IMR-90 (cell line): ENCODE measurements at regions not wholly inside any gene's neighbourhood (a gene's known extent, or its start where the extent isn't known, plus 50 kb on each side); places are given as distances from the start of the nearest gene placed in this dataset.

Source experiments
- ATAC-seq: fragments of 200-7000 bp; cut with Tn5 transposase; 2 replicates; pipeline ENCODE4 v1.9.1; 2020; ENCODE audit warnings: low read depth, mild to moderate bottlenecking, moderate library complexity
- BruUV-seq: library from RNA; stranded (reverse); fragments of 400-500 nt; replicated peaks from 2 replicates; lab custom pipeline; 2021; lab: Mats Ljungman, UMichigan
- CTCF ChIA-PET: fragments of 300-600 bp; formaldehyde crosslinking; extraction: SDS; loops from one replicate; lab custom pipeline; 2021; ENCODE audit warnings: antibody characterized with exemption; lab: Yijun Ruan, JAX
- POLR2A ChIA-PET: fragments of 300-600 bp; sonication (Branson Sonifier 250); formaldehyde crosslinking; loops from one replicate; lab custom pipeline; 2022; ENCODE audit warnings: antibody characterized with exemption; ENCODE audit not compliant: unreplicated experiment; lab: Charles Lee
- DNase-seq: peaks from one replicate; pipeline ENCODE4 v3.0.0; 2013
- H2AFZ ChIP-seq: replicated peaks from 2 replicates; pipeline ENCODE3; 2013; ENCODE audit warnings: low read length, mild to moderate bottlenecking; ENCODE audit not compliant: poor library complexity
- H2AK5ac ChIP-seq: 2 replicates; pipeline ENCODE4 v1.6.1; 2013; ENCODE audit warnings: low read depth, low read length, inconsistent platforms
- H2AK9ac ChIP-seq: replicated peaks from 2 replicates; pipeline ENCODE3; 2013; ENCODE audit warnings: mild to moderate bottlenecking, low read depth, low read length, moderate library complexity; ENCODE audit not compliant: poor library complexity
- H2BK120ac ChIP-seq: 2 replicates; pipeline ENCODE4 v1.6.1; 2013; ENCODE audit warnings: low read depth, low read length, inconsistent platforms
- H2BK15ac ChIP-seq: 3 replicates; pipeline ENCODE4 v1.6.1; 2013; ENCODE audit warnings: low read depth, low read length, inconsistent platforms
- H2BK20ac ChIP-seq: 2 replicates; pipeline ENCODE4 v1.6.1; 2013; ENCODE audit warnings: low read depth, mild to moderate bottlenecking, inconsistent platforms, low read length, moderate library complexity
- H2BK5ac ChIP-seq: 2 replicates; pipeline ENCODE4 v1.6.1; 2013; ENCODE audit warnings: mild to moderate bottlenecking, low read depth, low read length, inconsistent platforms; ENCODE audit not compliant: poor library complexity, severe bottlenecking
- H3K14ac ChIP-seq: replicated peaks from 2 replicates; pipeline ENCODE4 v1.6.1; 2013; ENCODE audit warnings: low read depth, low read length, inconsistent platforms
- H3K18ac ChIP-seq: 2 replicates; pipeline ENCODE4 v1.6.1; 2013; ENCODE audit warnings: low read depth, low read length, control low read depth
- H3K23ac ChIP-seq: 2 replicates; pipeline ENCODE4 v1.6.1; 2013; ENCODE audit warnings: low read depth, low read length, inconsistent platforms
- H3K27ac ChIP-seq: 2 replicates; pipeline ENCODE4 v1.5.1; 2013; ENCODE audit warnings: mild to moderate bottlenecking, control low read depth, low read length; ENCODE audit not compliant: insufficient read depth
- H3K27me3 ChIP-seq: 2 replicates; pipeline ENCODE4 v1.6.1; 2013; ENCODE audit warnings: low read length; ENCODE audit not compliant: control insufficient read depth, insufficient read depth
- H3K36me3 ChIP-seq: 2 replicates; pipeline ENCODE4 v1.6.1; 2013; ENCODE audit warnings: low read length, mixed read lengths; ENCODE audit not compliant: control insufficient read depth, insufficient read depth
- H3K4ac ChIP-seq: 2 replicates; pipeline ENCODE4 v1.6.1; 2013; ENCODE audit warnings: low read depth, low read length, inconsistent platforms
- H3K4me1 ChIP-seq: 2 replicates; pipeline ENCODE4 v1.6.1; 2013; ENCODE audit warnings: low read length, mixed read lengths; ENCODE audit not compliant: control insufficient read depth, insufficient read depth
- H3K4me2 ChIP-seq: 2 replicates; pipeline ENCODE4 v1.6.1; 2013; ENCODE audit warnings: low read depth, mild to moderate bottlenecking, control low read depth, low read length, moderate library complexity
- H3K4me3 ChIP-seq: 2 replicates; pipeline ENCODE4 v1.5.1; 2013; ENCODE audit warnings: low read depth, mild to moderate bottlenecking, control low read depth, low read length, moderate library complexity; ENCODE audit not compliant: insufficient read depth
- H3K56ac ChIP-seq: 2 replicates; pipeline ENCODE4 v1.6.1; 2013; ENCODE audit warnings: low read length, inconsistent platforms; ENCODE audit not compliant: insufficient read depth; ENCODE audit errors: extremely low read depth
- H3K79me1 ChIP-seq, 2 experiments: 2 replicates each; pipeline ENCODE4 v1.6.1; 2013; ENCODE audit warnings: low read length in 2 of 2, inconsistent platforms in 1 of 2, low read depth in 1 of 2
- H3K9ac ChIP-seq: 2 replicates; pipeline ENCODE4 v1.6.1; 2013; ENCODE audit warnings: low read depth, low read length, control low read depth
- H3K9me1 ChIP-seq: 2 replicates; pipeline ENCODE4 v1.6.1; 2013; ENCODE audit warnings: low read length, inconsistent platforms; ENCODE audit not compliant: insufficient read depth
- H3K9me3 ChIP-seq: 2 replicates; pipeline ENCODE4 v1.6.1; 2013; ENCODE audit warnings: low read length; ENCODE audit not compliant: control insufficient read depth, insufficient read depth
- H4K20me1 ChIP-seq: 2 replicates; pipeline ENCODE4 v1.6.1; 2013; ENCODE audit warnings: low read length, inconsistent platforms; ENCODE audit not compliant: insufficient read depth
- H4K5ac ChIP-seq: 2 replicates; pipeline ENCODE4 v1.6.1; 2013; ENCODE audit warnings: mild to moderate bottlenecking, low read depth, low read length, control low read depth
- H4K8ac ChIP-seq, 2 experiments: 2 replicates each; pipeline ENCODE4 v1.6.1; 2013; ENCODE audit warnings: low read depth in 2 of 2, low read length in 2 of 2, control low read depth in 1 of 2, inconsistent platforms in 1 of 2
- H4K91ac ChIP-seq: 2 replicates; pipeline ENCODE4 v1.6.1; 2013; ENCODE audit warnings: low read depth, low read length, inconsistent platforms; ENCODE audit not compliant: insufficient read depth
- MAFK ChIP-seq: IDR thresholded peaks from 2 replicates; pipeline ENCODE4 v1.6.1; 2012; ENCODE audit warnings: low read depth, low read length, improper control_type of control experiment
- MAZ ChIP-seq: IDR thresholded peaks from 2 replicates; pipeline ENCODE4 v1.6.1; 2012; ENCODE audit warnings: low read depth, mild to moderate bottlenecking, low read length, improper control_type of control experiment, moderate library complexity, borderline replicate concordance
- RAD21 ChIP-seq: IDR thresholded peaks from 2 replicates; pipeline ENCODE4 v1.6.1; 2012; ENCODE audit warnings: low read length, improper control_type of control experiment
- WGBS, 2 experiments: methylation state at CpG; one replicate each; pipeline versions ENCODE4 v1.1.5 to v1.1.7; 2013; ENCODE audit warnings: missing lambda C conversion rate in 2 of 2; ENCODE audit not compliant: insufficient read length in 1 of 2; ENCODE audit errors: extremely low coverage in 2 of 2; 5-methylcytosine and 5-hydroxymethylcytosine counted together
- dilution Hi-C: fragments of 300-500 bp; cut with HindIII; formaldehyde crosslinking; loops from one replicate; pipeline ENCODE4 v1.14.3; 2018; ENCODE audit warnings: low sequenced_read_pairs; ENCODE audit not compliant: unreplicated experiment
- in situ Hi-C: fragments of 300-500 bp; cut with MboI; formaldehyde crosslinking; loops from 3 replicates; pipeline ENCODE4 v1.14.3; 2019; ENCODE audit warnings: low sequenced_read_pairs, inconsistent platforms, mixed read lengths
- intact Hi-C: fragments of 100-400 bp; cut with micrococcal nuclease; formaldehyde crosslinking; loops from 2 replicates; pipeline ENCODE4 v1.10.0; 2022
- TF ChIP-seq, protein P1 (sequence below): fragments of 150-350 bp; IDR thresholded peaks from 2 replicates; pipeline ENCODE4 v1.6.1; 2016; ENCODE audit warnings: low read depth, mild to moderate bottlenecking, low read length, moderate library complexity, borderline replicate concordance
- TF ChIP-seq, protein P2 (sequence below): fragments of 150-350 bp; IDR thresholded peaks from 2 replicates; pipeline ENCODE4 v1.6.1; 2017; ENCODE audit warnings: mild to moderate bottlenecking, antibody characterized with exemption, low read length, low read depth

DNA sequence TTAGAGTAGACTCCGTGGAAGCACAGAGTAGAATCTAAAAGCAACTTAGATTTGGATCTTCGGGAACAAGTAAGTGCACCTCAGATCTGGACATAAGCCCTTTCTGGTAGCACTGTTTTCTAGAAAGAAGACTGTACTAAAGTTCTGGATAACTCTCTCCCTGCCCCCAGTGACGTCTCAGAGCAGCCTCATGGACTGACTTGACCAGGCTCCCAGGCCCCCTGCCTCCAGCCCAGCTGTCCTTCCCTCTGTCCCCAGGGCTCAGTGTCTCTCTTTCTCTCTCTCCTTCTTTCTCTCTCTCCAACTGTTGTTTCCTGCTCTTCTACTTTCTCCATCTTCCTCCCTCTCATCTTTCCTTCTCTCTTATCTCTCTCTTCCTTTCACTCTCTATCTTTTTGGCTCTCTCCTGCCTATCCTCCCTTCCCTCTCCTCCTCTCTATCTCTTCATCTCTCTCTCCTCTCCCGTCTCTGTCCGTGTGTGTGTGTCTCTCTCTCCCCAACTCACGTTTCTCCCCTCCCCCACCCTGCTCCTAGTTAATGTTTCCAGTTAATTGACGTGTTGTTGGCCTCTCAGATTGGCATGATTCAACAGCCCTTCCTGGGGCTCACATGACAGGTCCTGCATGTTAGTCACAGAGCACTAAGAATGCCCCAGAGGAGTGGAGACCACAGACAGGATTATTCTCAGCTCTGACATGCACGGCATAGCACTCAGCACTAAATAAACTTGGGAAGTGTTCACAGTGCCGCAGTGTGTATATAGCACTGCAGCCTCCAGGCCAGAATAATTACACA lies 180.4 kb upstream of the FOXQ1 start (continued):
- TF ChIP-seq, protein P1, sequence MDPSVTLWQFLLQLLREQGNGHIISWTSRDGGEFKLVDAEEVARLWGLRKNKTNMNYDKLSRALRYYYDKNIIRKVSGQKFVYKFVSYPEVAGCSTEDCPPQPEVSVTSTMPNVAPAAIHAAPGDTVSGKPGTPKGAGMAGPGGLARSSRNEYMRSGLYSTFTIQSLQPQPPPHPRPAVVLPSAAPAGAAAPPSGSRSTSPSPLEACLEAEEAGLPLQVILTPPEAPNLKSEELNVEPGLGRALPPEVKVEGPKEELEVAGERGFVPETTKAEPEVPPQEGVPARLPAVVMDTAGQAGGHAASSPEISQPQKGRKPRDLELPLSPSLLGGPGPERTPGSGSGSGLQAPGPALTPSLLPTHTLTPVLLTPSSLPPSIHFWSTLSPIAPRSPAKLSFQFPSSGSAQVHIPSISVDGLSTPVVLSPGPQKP: no peak

DNA sequence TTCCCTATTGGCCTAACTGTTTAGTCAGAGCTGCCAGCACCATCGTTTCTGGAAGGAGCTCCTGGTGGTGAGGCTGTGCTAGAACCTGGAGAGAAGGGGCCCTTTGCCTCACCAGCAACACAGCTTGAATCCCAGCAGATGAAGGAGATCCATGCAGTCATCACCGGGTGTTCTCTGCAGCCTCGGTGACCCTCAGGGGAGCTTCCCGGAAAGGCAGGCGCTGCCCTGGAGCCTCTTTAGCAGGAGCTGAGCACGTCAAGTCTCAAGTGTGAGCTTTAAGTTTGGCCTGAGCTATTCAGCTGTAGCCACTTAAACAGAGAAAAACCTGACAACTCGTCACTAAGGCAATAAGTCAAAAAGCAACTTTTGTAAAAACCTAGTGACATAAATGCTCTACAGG lies 181.2 kb upstream of the FOXQ1 start:
- in situ Hi-C loops: no loop called here
- no peak overlapping the region for H3K4me3 ChIP-seq
- intact Hi-C loops: no loop called here

More for the DNA sequence above, 181.2 kb upstream of the FOXQ1 start:
- Histone ChIP-seq H3K4me1 (peaks cover 4% of the 10 kb centered on the region; the same call in 1 of the 2 replicates), H3K56ac (no peak overlapping the region), H2BK15ac (0 out of 3 replicates have a peak overlapping the region, but pooled peaks have one; percentile 13), H4K8ac (no peak overlapping the region), H2BK120ac (no peak overlapping the region), H3K4me2 (no peak overlapping the region), H3K4ac (0 out of 2 replicates have a peak overlapping the region, but pooled peaks have one; percentile 24), H3K9me3 (no peaks in the 10 kb centered on the region), H3K9ac (no peak overlapping the region), H3K23ac (no peak overlapping the region), H3K36me3 (no peaks in the 10 kb centered on the region), H2AK5ac (0 out of 2 replicates have a peak overlapping the region, but pooled peaks have one; percentile 38), H3K27me3 (peaks cover 1% of the 10 kb centered on the region; the same call in 1 of the 2 replicates), H3K27ac (no peak overlapping the region), H3K18ac (no peak overlapping the region), H4K5ac (no peak overlapping the region), H4K20me1 (no peaks in the 10 kb centered on the region), H2AK9ac (no peak overlapping the region), H4K91ac (no peak overlapping the region), H2BK5ac (no peak overlapping the region), H3K9me1 (no peaks in the 10 kb centered on the region), H3K79me1 (no peaks in the 10 kb centered on the region), H3K14ac (no peak overlapping the region), H2AFZ (no peak overlapping the region), H2BK20ac (no peak overlapping the region)
- 100% methylated on average over 1 of the region's 7 CpGs; no CpG with 5 or more reads in 1 of the 2 experiments for WGBS, 2 experiments
- DNase-seq (no peak), ATAC-seq (no peak)
- dilution Hi-C loops: no loop called here
- POLR2A ChIA-PET: no interaction called here
- BruUV-seq: no TSS peak
- TF ChIP-seq RAD21 (no peak), MAFK (no peak), MAZ (no peak)
- TF ChIP-seq, protein P2, sequence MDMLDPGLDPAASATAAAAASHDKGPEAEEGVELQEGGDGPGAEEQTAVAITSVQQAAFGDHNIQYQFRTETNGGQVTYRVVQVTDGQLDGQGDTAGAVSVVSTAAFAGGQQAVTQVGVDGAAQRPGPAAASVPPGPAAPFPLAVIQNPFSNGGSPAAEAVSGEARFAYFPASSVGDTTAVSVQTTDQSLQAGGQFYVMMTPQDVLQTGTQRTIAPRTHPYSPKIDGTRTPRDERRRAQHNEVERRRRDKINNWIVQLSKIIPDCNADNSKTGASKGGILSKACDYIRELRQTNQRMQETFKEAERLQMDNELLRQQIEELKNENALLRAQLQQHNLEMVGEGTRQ: no peak
- CTCF ChIA-PET: no interaction called here
